A673 (cell line): ENCODE measurements at regions not wholly inside any gene's neighbourhood (a gene's known extent, or its start where the extent isn't known, plus 50 kb on each side); places are given as distances from the start of the nearest gene placed in this dataset.

Experiments
- BruUV-seq: library from RNA; stranded (reverse); fragments of 400-500 nt; replicated peaks from 2 replicates; lab custom pipeline; 2021; lab: Mats Ljungman, UMichigan
- CTCF ChIA-PET: fragments of 300-600 bp; sonication (Branson Sonifier 250); formaldehyde crosslinking; loops from one replicate; lab custom pipeline; 2022; ENCODE audit warnings: antibody characterized with exemption; lab: Charles Lee
- POLR2A ChIA-PET: fragments of 300-600 bp; sonication (Branson Sonifier 250); formaldehyde crosslinking; loops from one replicate; lab custom pipeline; 2022; ENCODE audit warnings: antibody characterized with exemption; ENCODE audit not compliant: low non-redundant PET; lab: Charles Lee
- DNase-seq: peaks from one replicate; pipeline ENCODE4 v3.0.0-alpha.2; 2015; ENCODE audit warnings: low spot score
- H3K27ac ChIP-seq: fragments of 200-600 bp; sonication (generic); 2 replicates; pipeline ENCODE4 v1.5.1; 2016; ENCODE audit warnings: mixed run types, low read depth, mild to moderate bottlenecking, mixed read lengths, antibody characterized with exemption, low read length; ENCODE audit not compliant: poor library complexity, severe bottlenecking
- H3K27me3 ChIP-seq: fragments of 200-600 bp; sonication (generic); replicated peaks from 2 replicates; pipeline ENCODE4 v1.6.1; 2017; ENCODE audit warnings: mixed run types, low read depth, mild to moderate bottlenecking, mixed read lengths, antibody characterized with exemption, low read length; ENCODE audit not compliant: insufficient read depth, poor library complexity
- H3K36me3 ChIP-seq: fragments of 200-600 bp; sonication (generic); 2 replicates; pipeline ENCODE4 v1.6.1; 2016; ENCODE audit warnings: mixed run types, mild to moderate bottlenecking, mixed read lengths, antibody characterized with exemption, low read length; ENCODE audit not compliant: insufficient read depth, poor library complexity, severe bottlenecking
- H3K4me1 ChIP-seq: fragments of 200-600 bp; sonication (generic); 2 replicates; pipeline ENCODE4 v1.6.1; 2017; ENCODE audit warnings: mixed run types, mild to moderate bottlenecking, mixed read lengths, antibody characterized with exemption, low read length; ENCODE audit not compliant: insufficient read depth, poor library complexity, severe bottlenecking
- H3K4me3 ChIP-seq: fragments of 200-600 bp; sonication (generic); 2 replicates; pipeline ENCODE4 v1.5.1; 2016; ENCODE audit warnings: low read depth, mixed run types, mild to moderate bottlenecking, mixed read lengths, low read length; ENCODE audit not compliant: poor library complexity, severe bottlenecking
- H3K9me3 ChIP-seq: fragments of 200-600 bp; sonication (generic); 2 replicates; pipeline ENCODE4 v1.6.1; 2016; ENCODE audit warnings: mixed run types, low read depth, mild to moderate bottlenecking, mixed read lengths, antibody characterized with exemption, low read length; ENCODE audit not compliant: poor library complexity, severe bottlenecking
- CTCF ChIP-seq: fragments of 300-800, 200-600 bp; sonication (generic); conservative IDR thresholded peaks from 2 replicates; pipeline ENCODE4 v1.5.1; 2017; ENCODE audit warnings: low read depth, mild to moderate bottlenecking, antibody characterized with exemption, low read length, moderate library complexity, mixed read lengths
- EZH2 ChIP-seq: fragments of 200-600 bp; sonication (generic); IDR thresholded peaks from 2 replicates; pipeline ENCODE4 v1.6.1; 2017; ENCODE audit warnings: borderline replicate concordance, low read depth, mild to moderate bottlenecking, mixed read lengths, antibody characterized with exemption, low read length; ENCODE audit not compliant: poor library complexity, severe bottlenecking
- intact Hi-C: fragments of 100-400 bp; cut with micrococcal nuclease; formaldehyde crosslinking; loops from one replicate; pipeline ENCODE4 v1.10.0; 2022; ENCODE audit not compliant: unreplicated experiment

DNA sequence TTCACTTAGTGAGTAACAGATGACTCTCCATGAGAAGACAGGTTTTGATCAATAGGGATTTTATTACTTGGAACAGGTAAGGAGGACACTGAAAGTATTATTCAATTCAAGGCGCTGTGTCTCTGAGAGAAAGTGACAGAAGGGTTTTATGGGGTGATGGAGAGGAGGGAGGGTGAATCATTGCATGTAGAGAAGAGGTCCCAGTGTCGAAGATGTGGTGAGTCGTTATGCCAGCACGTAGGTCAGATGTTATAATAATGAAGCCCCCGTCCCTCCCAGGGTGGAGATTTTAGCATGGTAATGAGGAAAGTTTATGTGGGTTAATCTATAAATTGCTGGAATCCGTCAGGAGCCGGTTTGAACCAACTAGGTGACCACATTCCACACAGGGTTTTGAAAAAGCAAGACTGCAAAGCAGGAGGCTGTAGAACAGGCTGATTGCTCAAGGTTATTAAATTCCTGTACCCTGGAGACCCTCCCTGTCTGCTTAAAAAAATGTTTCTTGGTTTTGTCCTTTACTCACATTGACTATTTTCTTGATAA lies 586.4 kb upstream of the TMPRSS15 start:
- TF ChIP-seq CTCF (no peak), EZH2 (no peak)
- intact Hi-C loops = no loop called here
- POLR2A ChIA-PET = no interaction called here
- no peaks in the 10 kb centered on the region for H3K4me1 ChIP-seq
- peaks cover 9% of the 10 kb centered on the region for H3K9me3 ChIP-seq
- CTCF ChIA-PET = no interaction called here
- H3K27ac ChIP-seq = no peak overlapping the region
- no peaks in the 10 kb centered on the region for H3K36me3 ChIP-seq
- no peak overlapping the region for H3K4me3 ChIP-seq
- BruUV-seq = no TSS peak
- DNase-seq = no peak
- H3K27me3 ChIP-seq = no peaks in the 10 kb centered on the region

GRCh38 chr21:18991846-18992245 lies 588.3 kb upstream of the TMPRSS15 start:
- H3K27me3 ChIP-seq = no peaks in the 10 kb centered on the region
- TF ChIP-seq EZH2 = no peak
- intact Hi-C loops = no loop called here
- H3K36me3 ChIP-seq = no peaks in the 10 kb centered on the region
- CTCF ChIA-PET = no interaction called here
- no peak for DNase-seq
- H3K4me3 ChIP-seq = no peak overlapping the region
- H3K4me1 ChIP-seq = no peaks in the 10 kb centered on the region
- H3K9me3 ChIP-seq = peaks cover 5% of the 10 kb centered on the region
- BruUV-seq = no TSS peak
- POLR2A ChIA-PET = no interaction called here
- H3K27ac ChIP-seq = no peak overlapping the region

GRCh38 chr21:19010251-19010650 lies 606.7 kb upstream of the TMPRSS15 start:
- ChIA-PET POLR2A (no interaction called here), CTCF (no interaction called here)
- TF ChIP-seq EZH2 = no peak
- TF ChIP-seq CTCF = no peak
- H3K9me3 ChIP-seq = peaks cover 28% of the 10 kb centered on the region
- BruUV-seq = no TSS peak
- intact Hi-C loops = no loop called here
- no peaks in the 10 kb centered on the region for H3K27me3 ChIP-seq
- DNase-seq = no peak
- H3K27ac ChIP-seq = no peak overlapping the region
- no peaks in the 10 kb centered on the region for H3K36me3 ChIP-seq
- H3K4me3 ChIP-seq = no peak overlapping the region
- no peaks in the 10 kb centered on the region for H3K4me1 ChIP-seq

DNA sequence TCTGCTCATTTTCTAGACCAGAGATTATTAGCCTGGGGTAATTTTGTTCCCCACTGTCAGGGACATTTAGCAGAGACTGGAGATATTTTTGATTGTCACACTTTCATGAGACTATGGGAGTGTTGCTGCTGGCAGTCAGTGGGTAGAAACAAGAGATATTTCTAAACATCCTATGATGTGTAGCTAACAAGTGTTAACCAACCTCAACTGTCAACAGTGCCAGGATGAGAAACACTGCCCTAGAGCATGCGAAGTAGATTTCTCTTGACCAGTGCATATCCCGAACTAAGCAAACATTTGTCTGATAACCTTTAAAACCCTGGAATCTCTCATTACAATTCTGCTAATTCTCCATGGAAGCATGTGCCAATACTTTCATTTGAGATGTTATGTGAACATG lies 607.4 kb upstream of the TMPRSS15 start:
- Histone ChIP-seq H3K9me3 (peaks cover 28% of the 10 kb centered on the region), H3K4me1 (no peaks in the 10 kb centered on the region), H3K27me3 (no peaks in the 10 kb centered on the region), H3K4me3 (no peak overlapping the region), H3K27ac (no peak overlapping the region), H3K36me3 (no peaks in the 10 kb centered on the region)
- intact Hi-C loops = no loop called here
- no peak for DNase-seq
- ChIA-PET CTCF (no interaction called here), POLR2A (no interaction called here)
- TF ChIP-seq CTCF = no peak
- TF ChIP-seq EZH2 = no peak
- BruUV-seq = no TSS peak
